ENCODE measurements at regions not wholly inside any gene's neighbourhood (a gene's known extent, or its start where the extent isn't known, plus 50 kb on each side); places are given as distances from the start of the nearest gene placed in this dataset.

- TF ChIP-seq, protein P1, sequence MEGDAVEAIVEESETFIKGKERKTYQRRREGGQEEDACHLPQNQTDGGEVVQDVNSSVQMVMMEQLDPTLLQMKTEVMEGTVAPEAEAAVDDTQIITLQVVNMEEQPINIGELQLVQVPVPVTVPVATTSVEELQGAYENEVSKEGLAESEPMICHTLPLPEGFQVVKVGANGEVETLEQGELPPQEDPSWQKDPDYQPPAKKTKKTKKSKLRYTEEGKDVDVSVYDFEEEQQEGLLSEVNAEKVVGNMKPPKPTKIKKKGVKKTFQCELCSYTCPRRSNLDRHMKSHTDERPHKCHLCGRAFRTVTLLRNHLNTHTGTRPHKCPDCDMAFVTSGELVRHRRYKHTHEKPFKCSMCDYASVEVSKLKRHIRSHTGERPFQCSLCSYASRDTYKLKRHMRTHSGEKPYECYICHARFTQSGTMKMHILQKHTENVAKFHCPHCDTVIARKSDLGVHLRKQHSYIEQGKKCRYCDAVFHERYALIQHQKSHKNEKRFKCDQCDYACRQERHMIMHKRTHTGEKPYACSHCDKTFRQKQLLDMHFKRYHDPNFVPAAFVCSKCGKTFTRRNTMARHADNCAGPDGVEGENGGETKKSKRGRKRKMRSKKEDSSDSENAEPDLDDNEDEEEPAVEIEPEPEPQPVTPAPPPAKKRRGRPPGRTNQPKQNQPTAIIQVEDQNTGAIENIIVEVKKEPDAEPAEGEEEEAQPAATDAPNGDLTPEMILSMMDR (IDR thresholded peaks at IDR 0.05; ENCODE audit: poor library complexity, severe bottlenecking): no peak
- H3K9me3 ChIP-seq (ENCODE audit: severe bottlenecking): peaks cover 4% of the 10 kb centered on the region
- DNase-seq (ENCODE audit: low spot score) (no peak), ATAC-seq (ENCODE audit: low read depth) (peak; percentile 88)
- H3K4me3 ChIP-seq (ENCODE audit: severe bottlenecking): no peak overlapping the region
- peak overlapping the region; percentile 62 for H3K27ac ChIP-seq (ENCODE audit: poor library complexity, severe bottlenecking)
- H3K27me3 ChIP-seq (ENCODE audit: insufficient read depth, poor library complexity, severe bottlenecking): no peaks in the 10 kb centered on the region
- no peaks in the 10 kb centered on the region for H3K36me3 ChIP-seq (ENCODE audit: low read depth)
- peaks cover 23% of the 10 kb centered on the region for H3K4me1 ChIP-seq (ENCODE audit: insufficient read depth, poor library complexity, severe bottlenecking)
Measured at GRCh38 chr6:141552463-141552862, 580.3 kb upstream of the GJE1 start.

GRCh38 chr6:141552031-141552430 is 580.7 kb upstream of the GJE1 start:
- TF ChIP-seq, protein P1 (IDR thresholded peaks at IDR 0.05; ENCODE audit: poor library complexity, severe bottlenecking): no peak
- Histone ChIP-seq H3K36me3 (ENCODE audit: low read depth) (no peaks in the 10 kb centered on the region), H3K27me3 (ENCODE audit: insufficient read depth, poor library complexity, severe bottlenecking) (no peaks in the 10 kb centered on the region), H3K27ac (ENCODE audit: poor library complexity, severe bottlenecking) (peak overlapping the region; percentile 62), H3K4me3 (ENCODE audit: severe bottlenecking) (no peak overlapping the region), H3K9me3 (ENCODE audit: severe bottlenecking) (peaks cover 4% of the 10 kb centered on the region), H3K4me1 (ENCODE audit: insufficient read depth, poor library complexity, severe bottlenecking) (peaks cover 23% of the 10 kb centered on the region)
- ATAC-seq (ENCODE audit: low read depth) (no peak), DNase-seq (ENCODE audit: low spot score) (no peak)

DNA sequence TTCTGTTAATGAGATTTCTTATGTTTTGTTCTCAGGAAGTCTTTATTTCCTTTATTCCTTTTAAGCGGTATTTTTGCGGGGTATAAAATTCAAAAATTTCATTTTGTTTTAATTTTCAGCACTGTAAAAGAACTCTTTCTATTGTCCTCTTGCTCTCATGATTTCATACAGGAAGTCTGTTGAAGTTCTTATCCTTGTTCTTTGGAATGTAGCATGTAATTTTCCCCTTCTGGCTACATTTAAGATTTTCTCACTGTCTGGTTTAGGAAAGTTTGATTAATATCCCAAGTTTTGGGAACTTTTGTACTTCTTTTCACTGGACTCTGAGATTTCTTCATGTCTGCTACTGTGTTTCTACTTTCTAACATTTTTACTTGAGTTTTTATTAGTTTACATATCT is 581.4 kb upstream of the GJE1 start:
- Histone ChIP-seq H3K9me3 (ENCODE audit: severe bottlenecking) (peaks cover 4% of the 10 kb centered on the region), H3K27ac (ENCODE audit: poor library complexity, severe bottlenecking) (no peak overlapping the region), H3K4me3 (ENCODE audit: severe bottlenecking) (no peak overlapping the region), H3K36me3 (ENCODE audit: low read depth) (no peaks in the 10 kb centered on the region), H3K27me3 (ENCODE audit: insufficient read depth, poor library complexity, severe bottlenecking) (no peaks in the 10 kb centered on the region), H3K4me1 (ENCODE audit: insufficient read depth, poor library complexity, severe bottlenecking) (peaks cover 23% of the 10 kb centered on the region)
- TF ChIP-seq, protein P1 (IDR thresholded peaks at IDR 0.05; ENCODE audit: poor library complexity, severe bottlenecking): no peak
- DNase-seq (ENCODE audit: low spot score): no peak
- no peak for ATAC-seq (ENCODE audit: low read depth)

GRCh38 chr6:141550471-141550870 is 582.3 kb upstream of the GJE1 start:
- H3K4me3 ChIP-seq (ENCODE audit: severe bottlenecking): no peak overlapping the region
- peaks cover 4% of the 10 kb centered on the region for H3K9me3 ChIP-seq (ENCODE audit: severe bottlenecking)
- H3K27ac ChIP-seq (ENCODE audit: poor library complexity, severe bottlenecking): no peak overlapping the region
- ATAC-seq (ENCODE audit: low read depth) (no peak), DNase-seq (ENCODE audit: low spot score) (no peak)
- peaks cover 23% of the 10 kb centered on the region for H3K4me1 ChIP-seq (ENCODE audit: insufficient read depth, poor library complexity, severe bottlenecking)
- no peaks in the 10 kb centered on the region for H3K27me3 ChIP-seq (ENCODE audit: insufficient read depth, poor library complexity, severe bottlenecking)
- TF ChIP-seq, protein P1 (IDR thresholded peaks at IDR 0.05; ENCODE audit: poor library complexity, severe bottlenecking): no peak
- no peaks in the 10 kb centered on the region for H3K36me3 ChIP-seq (ENCODE audit: low read depth)

- peak; percentile 82 for ATAC-seq (ENCODE audit: low read depth)
Measured at GRCh38 chr6:141548966-141549365, 583.8 kb upstream of the GJE1 start.

More at GRCh38 chr6:141548966-141549365, 583.8 kb upstream of the GJE1 start:
- H3K9me3 ChIP-seq (ENCODE audit: severe bottlenecking): peaks cover 4% of the 10 kb centered on the region
- TF ChIP-seq, protein P1 (IDR thresholded peaks at IDR 0.05; ENCODE audit: poor library complexity, severe bottlenecking): no peak
- H3K36me3 ChIP-seq (ENCODE audit: low read depth): no peaks in the 10 kb centered on the region
- DNase-seq (ENCODE audit: low spot score): no peak
- H3K4me1 ChIP-seq (ENCODE audit: insufficient read depth, poor library complexity, severe bottlenecking): peaks cover 23% of the 10 kb centered on the region
- no peaks in the 10 kb centered on the region for H3K27me3 ChIP-seq (ENCODE audit: insufficient read depth, poor library complexity, severe bottlenecking)
- no peak overlapping the region for H3K4me3 ChIP-seq (ENCODE audit: severe bottlenecking)
- H3K27ac ChIP-seq (ENCODE audit: poor library complexity, severe bottlenecking): peak overlapping the region; percentile 24

Data from RWPE2 (cell line).